Nephron progenitor cell (in vitro differentiated cells): ENCODE measurements at regions not wholly inside any gene's neighbourhood (a gene's known extent, or its start where the extent isn't known, plus 50 kb on each side); places are given as distances from the start of the nearest gene placed in this dataset.

Source experiments
- DNase-seq: peaks from one replicate; pipeline ENCODE4 v3.0.0; 2021
- H3K27ac Mint-ChIP-seq: 2 replicates; pipeline ENCODE4 v1.8.0; 2021; ENCODE audit warnings: mild to moderate bottlenecking, moderate library complexity, mixed read lengths
- H3K27me3 Mint-ChIP-seq: 2 replicates; pipeline ENCODE4 v1.8.0; 2021; ENCODE audit warnings: mild to moderate bottlenecking, low read depth, mixed read lengths; ENCODE audit not compliant: poor library complexity
- H3K36me3 Mint-ChIP-seq: 2 replicates; pipeline ENCODE4 v1.8.0; 2021; ENCODE audit warnings: low read depth, mixed read lengths
- H3K4me1 Mint-ChIP-seq: 2 replicates; pipeline ENCODE4 v1.8.0; 2021; ENCODE audit warnings: mixed read lengths
- H3K4me3 Mint-ChIP-seq: 2 replicates; pipeline ENCODE4 v1.8.0; 2021; ENCODE audit warnings: mild to moderate bottlenecking, moderate library complexity, mixed read lengths
- H3K9me3 Mint-ChIP-seq: 2 replicates; pipeline ENCODE4 v1.8.0; 2021; ENCODE audit warnings: mild to moderate bottlenecking, moderate library complexity, mixed read lengths
- TF ChIP-seq, protein P1 (sequence below): fragments of 200-600 bp; sonication (generic); IDR thresholded peaks from 2 replicates; pipeline ENCODE4 v1.5.0; 2021; ENCODE audit warnings: antibody characterized with exemption

- Mint-ChIP-seq H3K9me3 (no peaks in the 10 kb centered on the region), H3K4me1 (peaks cover 44% of the 10 kb centered on the region), H3K4me3 (no peak overlapping the region), H3K36me3 (no peaks in the 10 kb centered on the region), H3K27me3 (peaks cover 3% of the 10 kb centered on the region), H3K27ac (no peak overlapping the region)
- TF ChIP-seq, protein P1, sequence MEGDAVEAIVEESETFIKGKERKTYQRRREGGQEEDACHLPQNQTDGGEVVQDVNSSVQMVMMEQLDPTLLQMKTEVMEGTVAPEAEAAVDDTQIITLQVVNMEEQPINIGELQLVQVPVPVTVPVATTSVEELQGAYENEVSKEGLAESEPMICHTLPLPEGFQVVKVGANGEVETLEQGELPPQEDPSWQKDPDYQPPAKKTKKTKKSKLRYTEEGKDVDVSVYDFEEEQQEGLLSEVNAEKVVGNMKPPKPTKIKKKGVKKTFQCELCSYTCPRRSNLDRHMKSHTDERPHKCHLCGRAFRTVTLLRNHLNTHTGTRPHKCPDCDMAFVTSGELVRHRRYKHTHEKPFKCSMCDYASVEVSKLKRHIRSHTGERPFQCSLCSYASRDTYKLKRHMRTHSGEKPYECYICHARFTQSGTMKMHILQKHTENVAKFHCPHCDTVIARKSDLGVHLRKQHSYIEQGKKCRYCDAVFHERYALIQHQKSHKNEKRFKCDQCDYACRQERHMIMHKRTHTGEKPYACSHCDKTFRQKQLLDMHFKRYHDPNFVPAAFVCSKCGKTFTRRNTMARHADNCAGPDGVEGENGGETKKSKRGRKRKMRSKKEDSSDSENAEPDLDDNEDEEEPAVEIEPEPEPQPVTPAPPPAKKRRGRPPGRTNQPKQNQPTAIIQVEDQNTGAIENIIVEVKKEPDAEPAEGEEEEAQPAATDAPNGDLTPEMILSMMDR, result no peak
- no peak for DNase-seq
Measured at GRCh38 chr6:85121158-85121557, 328.7 kb upstream of the NT5E start.

DNA sequence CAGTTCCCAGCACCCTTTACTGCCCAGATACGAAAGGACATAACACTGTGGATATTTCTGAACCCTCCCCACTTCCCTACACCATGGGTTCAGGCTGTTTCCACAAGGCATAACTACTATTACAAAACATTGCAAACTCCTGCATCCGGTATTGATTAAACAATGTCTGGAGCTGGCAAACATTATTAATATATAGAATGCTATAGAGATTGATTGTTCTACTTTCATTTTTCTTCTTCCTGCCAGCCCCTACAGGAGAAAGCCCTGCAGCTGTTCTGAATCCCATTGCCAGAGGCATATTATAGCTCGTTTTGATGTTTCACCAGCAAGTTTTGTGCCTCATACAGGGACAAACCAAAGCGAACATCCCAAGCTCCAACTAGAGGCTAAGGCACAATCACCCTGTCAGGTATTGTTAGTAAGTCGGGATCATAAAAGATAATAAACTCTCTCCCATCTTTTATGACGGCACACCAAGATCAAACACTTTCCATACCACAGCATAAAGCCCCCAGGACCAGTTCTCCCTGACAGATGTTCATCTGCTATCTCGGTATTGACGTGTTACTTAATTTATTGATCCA lies 331.1 kb upstream of the NT5E start:
- H3K27me3 Mint-ChIP-seq, result peaks cover 3% of the 10 kb centered on the region
- H3K4me3 Mint-ChIP-seq, result no peak overlapping the region
- TF ChIP-seq, protein P1, result no peak
- H3K9me3 Mint-ChIP-seq, result no peaks in the 10 kb centered on the region
- H3K27ac Mint-ChIP-seq, result no peak overlapping the region
- H3K4me1 Mint-ChIP-seq, result peaks cover 45% of the 10 kb centered on the region
- DNase-seq, result no peak
- no peaks in the 10 kb centered on the region for H3K36me3 Mint-ChIP-seq

DNA sequence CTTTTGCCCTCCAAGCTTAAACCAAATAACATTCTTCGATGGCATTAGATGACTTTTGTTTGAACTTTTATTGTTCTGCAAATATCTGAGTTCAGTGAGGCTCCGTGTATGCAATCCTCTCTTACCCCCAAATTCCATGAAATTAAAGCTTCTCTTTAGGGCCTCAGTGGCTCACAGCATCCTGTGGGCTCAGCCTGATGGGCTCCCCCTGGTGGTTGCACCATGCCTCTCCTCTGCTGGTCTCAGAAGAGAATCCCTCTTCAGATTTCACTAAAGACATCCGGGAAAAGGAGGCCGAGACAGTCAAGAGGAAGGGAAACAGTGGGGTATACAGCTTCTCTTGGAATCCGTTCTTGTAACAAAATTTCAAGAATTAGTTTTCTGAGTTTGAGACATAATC lies 331.6 kb upstream of the NT5E start:
- H3K9me3 Mint-ChIP-seq, result no peaks in the 10 kb centered on the region
- H3K27me3 Mint-ChIP-seq, result no peaks in the 10 kb centered on the region
- TF ChIP-seq, protein P1, result peak; percentile 7
- H3K4me3 Mint-ChIP-seq, result no peak overlapping the region
- H3K36me3 Mint-ChIP-seq, result no peaks in the 10 kb centered on the region
- H3K27ac Mint-ChIP-seq, result no peak overlapping the region
- peaks cover 48% of the 10 kb centered on the region for H3K4me1 Mint-ChIP-seq
- no peak for DNase-seq

DNA sequence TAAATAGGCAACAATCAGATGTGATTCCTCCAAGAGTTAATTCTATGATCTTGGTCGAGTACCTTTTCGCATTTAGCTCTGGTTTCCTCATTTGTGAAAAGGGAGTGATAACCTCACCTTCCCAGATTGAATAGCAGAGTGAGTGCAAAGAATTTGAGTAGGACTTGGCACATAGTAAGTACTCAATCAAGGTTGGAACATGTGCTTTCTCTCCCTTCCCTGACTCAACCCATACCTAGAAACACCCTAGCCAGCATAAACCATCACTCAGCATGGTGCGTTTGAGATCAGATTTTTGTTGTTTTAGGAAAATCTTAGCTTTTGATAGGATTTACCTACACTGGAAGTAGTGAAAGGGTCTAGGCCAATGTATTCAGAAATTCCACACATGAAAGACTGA lies 333.4 kb upstream of the NT5E start:
- Mint-ChIP-seq H3K4me1 (peaks cover 54% of the 10 kb centered on the region), H3K36me3 (no peaks in the 10 kb centered on the region), H3K4me3 (no peak overlapping the region), H3K27me3 (no peaks in the 10 kb centered on the region), H3K9me3 (no peaks in the 10 kb centered on the region), H3K27ac (no peak overlapping the region)
- DNase-seq, result no peak
- TF ChIP-seq, protein P1, result no peak

GRCh38 chr6:85115876-85116275 lies 334.0 kb upstream of the NT5E start:
- Mint-ChIP-seq H3K4me3 (no peak overlapping the region), H3K27me3 (no peaks in the 10 kb centered on the region), H3K27ac (no peak overlapping the region), H3K36me3 (no peaks in the 10 kb centered on the region), H3K9me3 (no peaks in the 10 kb centered on the region), H3K4me1 (peaks cover 60% of the 10 kb centered on the region)
- TF ChIP-seq, protein P1, result no peak
- no peak for DNase-seq

DNA sequence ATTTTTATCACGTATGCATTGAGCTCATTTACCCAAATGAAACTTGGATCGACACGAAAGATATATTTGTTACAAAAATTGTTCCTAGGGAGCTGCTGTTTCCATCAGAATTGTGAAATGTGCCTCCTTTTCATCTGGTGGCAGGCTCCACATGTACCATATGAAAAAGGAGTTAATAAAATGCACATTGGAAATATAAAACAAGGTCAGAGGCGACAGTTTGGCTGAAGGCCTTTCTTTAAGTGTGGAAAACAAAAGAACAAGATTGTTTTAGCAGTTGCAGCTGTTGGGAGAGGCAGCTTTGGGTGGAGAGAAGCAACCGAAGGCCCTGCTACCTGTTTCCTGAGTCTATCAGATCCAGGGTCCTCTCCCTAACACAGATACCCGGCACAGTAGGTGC lies 334.5 kb upstream of the NT5E start:
- Mint-ChIP-seq H3K27me3 (no peaks in the 10 kb centered on the region), H3K4me3 (no peak overlapping the region), H3K36me3 (no peaks in the 10 kb centered on the region), H3K27ac (no peak overlapping the region), H3K9me3 (no peaks in the 10 kb centered on the region), H3K4me1 (peaks cover 64% of the 10 kb centered on the region)
- DNase-seq, result no peak
- TF ChIP-seq, protein P1, result no peak
